PC-3 (cell line): ENCODE measurements at regions not wholly inside any gene's neighbourhood (a gene's known extent, or its start where the extent isn't known, plus 50 kb on each side); places are given as distances from the start of the nearest gene placed in this dataset.
A peak's percentile ranks its signal among the peaks of the same experiment; 100 is the strongest.

Experiments
- ATAC-seq: fragments of 200-7000 bp; cut with Tn5 transposase; 2 replicates; pipeline ENCODE4 v1.9.1; 2020; ENCODE audit warnings: mild to moderate bottlenecking, moderate library complexity
- BruUV-seq: library from RNA; stranded (reverse); fragments of 400-500 nt; replicated peaks from 2 replicates; lab custom pipeline; 2021; lab: Mats Ljungman, UMichigan
- CTCF ChIA-PET: fragments of 300-600 bp; sonication (Branson Sonifier 250); formaldehyde crosslinking; loops from one replicate; lab custom pipeline; 2022; ENCODE audit warnings: antibody characterized with exemption; lab: Charles Lee
- POLR2A ChIA-PET: fragments of 300-600 bp; sonication (Branson Sonifier 250); formaldehyde crosslinking; loops from one replicate; lab custom pipeline; 2022; ENCODE audit warnings: antibody characterized with exemption; ENCODE audit not compliant: unreplicated experiment; lab: Charles Lee
- DNase-seq: peaks from one replicate; pipeline ENCODE4 v3.0.0-alpha.2; 2015
- H2AFZ ChIP-seq: fragments of 300-600 bp; sonication (generic); 2 replicates; pipeline ENCODE4 v1.6.0; 2016; ENCODE audit warnings: antibody characterized with exemption, low read length
- H3F3A ChIP-seq: fragments of 300-600 bp; sonication (generic); one replicate; pipeline ENCODE4 v1.6.0; 2017; ENCODE audit warnings: antibody characterized with exemption, low read length, control low read depth, mild to moderate bottlenecking; ENCODE audit not compliant: unreplicated experiment
- H3K27ac ChIP-seq: fragments of 300-600 bp; sonication (generic); 2 replicates; pipeline ENCODE4 v1.5.1; 2016; ENCODE audit warnings: mild to moderate bottlenecking, low read length
- H3K27me3 ChIP-seq: fragments of 300-600 bp; sonication (generic); 2 replicates; pipeline ENCODE4 v1.6.1; 2016; ENCODE audit warnings: low read length, mixed read lengths
- H3K36me3 ChIP-seq: fragments of 300-600 bp; sonication (generic); 2 replicates; pipeline ENCODE4 v1.6.1; 2016; ENCODE audit warnings: low read depth, mixed run types, low read length, mixed read lengths
- H3K4me1 ChIP-seq: fragments of 300-600 bp; sonication (generic); 2 replicates; pipeline ENCODE4 v1.5.1; 2016; ENCODE audit warnings: low read length; ENCODE audit not compliant: insufficient read depth
- H3K4me2 ChIP-seq: fragments of 300-600 bp; sonication (generic); 2 replicates; pipeline ENCODE4 v1.6.0; 2016; ENCODE audit warnings: low read length
- H3K4me3 ChIP-seq: fragments of 300-600 bp; sonication (generic); 2 replicates; pipeline ENCODE4 v1.5.1; 2016; ENCODE audit warnings: mild to moderate bottlenecking, low read length, mixed read lengths
- H3K79me2 ChIP-seq: fragments of 300-600 bp; sonication (generic); 2 replicates; pipeline ENCODE4 v1.6.1; 2017; ENCODE audit warnings: low read length, mixed read lengths
- H3K9ac ChIP-seq: fragments of 300-600 bp; sonication (generic); 2 replicates; pipeline ENCODE4 v1.6.0; 2016; ENCODE audit warnings: mild to moderate bottlenecking, low read length
- H3K9me2 ChIP-seq: fragments of 300-600 bp; sonication (generic); replicated peaks from 2 replicates; pipeline ENCODE4 v1.6.1; 2016; ENCODE audit warnings: mixed run types, low read length, mixed read lengths
- H3K9me3 ChIP-seq: fragments of 300-600 bp; sonication (generic); 2 replicates; pipeline ENCODE4 v1.6.1; 2016; ENCODE audit warnings: low read length, mixed read lengths
- H4K20me1 ChIP-seq: fragments of 300-600 bp; sonication (generic); 2 replicates; pipeline ENCODE4 v1.6.1; 2016; ENCODE audit warnings: low read length, mixed read lengths
- EZH2 ChIP-seq: fragments of 300-600 bp; sonication (generic); IDR thresholded peaks from one replicate; pipeline ENCODE4 v1.6.1; 2017; ENCODE audit warnings: antibody characterized with exemption, mild to moderate bottlenecking, low read length; ENCODE audit not compliant: unreplicated experiment
- EZH2phosphoT487 ChIP-seq: fragments of 300-600 bp; sonication (generic); IDR thresholded peaks from 2 replicates; pipeline ENCODE4 v1.6.1; 2018; ENCODE audit warnings: mild to moderate bottlenecking, antibody characterized with exemption, low read length, borderline replicate concordance
- intact Hi-C: fragments of 100-400 bp; cut with micrococcal nuclease; formaldehyde crosslinking; loops from 2 replicates; pipeline ENCODE4 v1.9.0; 2023
- TF ChIP-seq, protein P1 (sequence below): fragments of 300-600 bp; sonication (generic); conservative IDR thresholded peaks from 2 replicates; pipeline ENCODE4 v1.5.1; 2017; ENCODE audit warnings: antibody characterized with exemption, low read depth, mild to moderate bottlenecking, low read length

DNA sequence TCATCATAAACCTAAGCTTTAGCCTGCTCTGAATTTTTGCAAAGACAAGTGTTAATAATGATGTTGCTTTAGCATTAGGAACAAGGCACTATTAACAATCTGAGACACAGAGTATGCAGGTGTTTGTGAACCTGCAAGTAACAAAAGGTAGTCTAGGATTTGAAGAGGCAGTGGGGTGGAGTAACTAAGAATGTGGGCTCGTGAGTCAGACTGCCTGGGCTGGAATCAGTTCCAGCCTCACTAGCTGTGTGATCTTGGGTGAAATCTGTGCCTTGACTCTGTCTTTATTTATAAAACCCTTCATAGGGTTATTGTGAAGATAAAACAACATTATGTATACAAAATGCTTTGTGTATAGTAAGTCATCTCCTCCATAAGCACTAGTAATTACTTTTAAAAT lies 610.6 kb upstream of the CFAP20DC start:
- no peaks in the 10 kb centered on the region for H3F3A ChIP-seq
- ATAC-seq = peak; percentile 69
- ChIA-PET POLR2A (no interaction called here), CTCF (no interaction called here)
- no peaks in the 10 kb centered on the region for H3K79me2 ChIP-seq
- TF ChIP-seq EZH2 = no peak
- TF ChIP-seq, protein P1, sequence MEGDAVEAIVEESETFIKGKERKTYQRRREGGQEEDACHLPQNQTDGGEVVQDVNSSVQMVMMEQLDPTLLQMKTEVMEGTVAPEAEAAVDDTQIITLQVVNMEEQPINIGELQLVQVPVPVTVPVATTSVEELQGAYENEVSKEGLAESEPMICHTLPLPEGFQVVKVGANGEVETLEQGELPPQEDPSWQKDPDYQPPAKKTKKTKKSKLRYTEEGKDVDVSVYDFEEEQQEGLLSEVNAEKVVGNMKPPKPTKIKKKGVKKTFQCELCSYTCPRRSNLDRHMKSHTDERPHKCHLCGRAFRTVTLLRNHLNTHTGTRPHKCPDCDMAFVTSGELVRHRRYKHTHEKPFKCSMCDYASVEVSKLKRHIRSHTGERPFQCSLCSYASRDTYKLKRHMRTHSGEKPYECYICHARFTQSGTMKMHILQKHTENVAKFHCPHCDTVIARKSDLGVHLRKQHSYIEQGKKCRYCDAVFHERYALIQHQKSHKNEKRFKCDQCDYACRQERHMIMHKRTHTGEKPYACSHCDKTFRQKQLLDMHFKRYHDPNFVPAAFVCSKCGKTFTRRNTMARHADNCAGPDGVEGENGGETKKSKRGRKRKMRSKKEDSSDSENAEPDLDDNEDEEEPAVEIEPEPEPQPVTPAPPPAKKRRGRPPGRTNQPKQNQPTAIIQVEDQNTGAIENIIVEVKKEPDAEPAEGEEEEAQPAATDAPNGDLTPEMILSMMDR = no peak
- TF ChIP-seq EZH2phosphoT487 = no peak
- no TSS peak for BruUV-seq
- H3K9ac ChIP-seq = no peak overlapping the region
- H3K4me1 ChIP-seq = peaks cover 48% of the 10 kb centered on the region
- H3K27me3 ChIP-seq = no peaks in the 10 kb centered on the region
- no peaks in the 10 kb centered on the region for H3K36me3 ChIP-seq
- DNase-seq = peak; percentile 68
- intact Hi-C loops = no loop called here
- H2AFZ ChIP-seq = peak overlapping the region; percentile 18; the same call in 1 of the 2 replicates
- no peaks in the 10 kb centered on the region for H4K20me1 ChIP-seq
- peak overlapping the region; percentile 48 for H3K27ac ChIP-seq
- no peaks in the 10 kb centered on the region for H3K9me2 ChIP-seq
- H3K4me2 ChIP-seq = peak overlapping the region; percentile 66
- H3K9me3 ChIP-seq = no peaks in the 10 kb centered on the region
- H3K4me3 ChIP-seq = peak overlapping the region; percentile 8; the same call in 1 of the 2 replicates

DNA sequence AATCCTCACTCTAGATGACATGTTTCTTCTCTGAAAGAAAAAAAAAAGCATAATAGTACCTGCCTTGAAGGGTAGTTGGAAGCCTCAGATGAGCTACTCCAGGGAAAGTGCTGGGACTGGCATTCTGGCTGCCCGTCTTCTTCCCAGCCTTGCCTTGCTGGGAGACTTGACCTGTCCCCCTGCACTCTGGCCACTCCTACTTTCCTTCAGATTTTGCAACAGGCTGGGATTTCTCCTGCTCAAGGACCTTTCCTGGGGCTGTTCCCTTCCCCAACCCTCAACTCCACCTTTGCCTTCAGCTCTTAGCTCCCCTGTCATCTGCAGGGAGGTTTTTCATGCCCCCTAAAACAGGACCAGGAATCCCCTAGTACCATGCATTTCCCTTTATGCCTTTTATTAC lies 609.9 kb upstream of the CFAP20DC start:
- Histone ChIP-seq H3K9me3 (no peaks in the 10 kb centered on the region), H3K4me1 (peaks cover 41% of the 10 kb centered on the region), H3F3A (no peaks in the 10 kb centered on the region), H3K4me2 (peak overlapping the region; percentile 66), H4K20me1 (no peaks in the 10 kb centered on the region), H3K4me3 (peak overlapping the region; percentile 8; the same call in 1 of the 2 replicates), H3K79me2 (no peaks in the 10 kb centered on the region), H3K9ac (no peak overlapping the region), H3K27ac (peak overlapping the region; percentile 48; the same call in 1 of the 2 replicates), H3K36me3 (no peaks in the 10 kb centered on the region), H2AFZ (peak overlapping the region; percentile 18; the same call in 1 of the 2 replicates), H3K9me2 (no peaks in the 10 kb centered on the region), H3K27me3 (no peaks in the 10 kb centered on the region)
- TF ChIP-seq, protein P1 = no peak
- TF ChIP-seq EZH2phosphoT487 = no peak
- no peak for TF ChIP-seq EZH2
- ChIA-PET POLR2A (no interaction called here), CTCF (no interaction called here)
- ATAC-seq = no peak
- DNase-seq = no peak
- intact Hi-C loops = no loop called here
- BruUV-seq = no TSS peak

DNA sequence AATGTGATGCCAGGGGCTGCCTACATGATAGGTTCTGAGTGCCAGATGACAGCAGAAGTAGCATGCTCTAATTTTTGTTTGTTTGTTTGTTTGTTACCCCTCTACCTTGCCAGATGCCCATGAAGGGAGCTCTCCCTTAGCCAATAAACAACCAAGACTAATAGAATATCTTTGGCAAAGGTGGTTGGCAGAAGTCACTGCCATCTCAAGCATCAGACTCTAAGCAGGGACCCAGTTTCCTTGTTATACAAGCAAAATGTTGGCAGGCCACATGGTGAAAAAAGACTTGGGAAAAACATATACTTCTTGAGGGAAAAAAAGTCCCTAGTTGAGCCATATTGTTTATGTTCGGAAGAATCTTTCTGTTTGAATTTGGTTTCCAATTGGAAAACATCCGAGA lies 609.0 kb upstream of the CFAP20DC start:
- Histone ChIP-seq H4K20me1 (no peaks in the 10 kb centered on the region), H3K27me3 (no peaks in the 10 kb centered on the region), H3K9me2 (no peaks in the 10 kb centered on the region), H3K4me1 (peaks cover 41% of the 10 kb centered on the region), H3K27ac (no peak overlapping the region), H3K9me3 (no peaks in the 10 kb centered on the region), H3K36me3 (no peaks in the 10 kb centered on the region), H3F3A (no peaks in the 10 kb centered on the region), H2AFZ (no peak overlapping the region), H3K79me2 (no peaks in the 10 kb centered on the region), H3K4me3 (no peak overlapping the region), H3K4me2 (no peak overlapping the region), H3K9ac (no peak overlapping the region)
- ATAC-seq = no peak
- DNase-seq = no peak
- BruUV-seq = no TSS peak
- TF ChIP-seq EZH2phosphoT487 (no peak), EZH2 (no peak)
- TF ChIP-seq, protein P1 = no peak
- intact Hi-C loops = no loop called here
- ChIA-PET POLR2A (no interaction called here), CTCF (no interaction called here)
